DOHH2 (cell line): ENCODE measurements at regions not wholly inside any gene's neighbourhood (a gene's known extent, or its start where the extent isn't known, plus 50 kb on each side); places are given as distances from the start of the nearest gene placed in this dataset.

Source experiments
- EZH2phosphoT487 ChIP-seq: fragments of 200-600 bp; sonication (generic); IDR thresholded peaks from 2 replicates; pipeline ENCODE4 v1.6.1; 2017; ENCODE audit warnings: borderline replicate concordance, mild to moderate bottlenecking, antibody characterized with exemption, low read length, moderate library complexity, mixed read lengths
- TF ChIP-seq, protein P1 (sequence below): fragments of 200-600 bp; sonication (generic); IDR thresholded peaks from one replicate; pipeline ENCODE4 v1.5.1; 2014; ENCODE audit warnings: antibody characterized with exemption, mild to moderate bottlenecking, low read depth, low read length; ENCODE audit not compliant: poor library complexity, severe bottlenecking

DNA sequence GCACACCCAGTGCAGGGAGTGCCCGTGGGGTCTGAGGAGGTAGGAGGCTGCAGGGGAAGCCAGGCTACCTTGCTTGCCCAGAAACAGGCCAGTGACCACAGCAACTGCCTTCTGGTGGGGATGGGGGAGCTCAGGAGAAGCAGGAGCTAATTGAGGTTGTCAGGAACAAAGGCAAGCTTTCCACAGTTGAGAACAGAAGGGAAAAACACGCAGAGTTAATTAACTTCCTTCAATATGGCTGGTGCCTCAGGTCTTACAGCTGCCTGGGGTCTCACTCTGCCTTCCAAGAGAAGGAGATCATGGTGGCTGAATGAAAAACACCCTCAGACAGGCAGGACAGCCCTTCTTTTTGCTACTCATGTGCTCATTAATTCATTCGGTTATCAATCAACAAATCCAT lies 127.9 kb upstream of the SYT13 start:
- TF ChIP-seq, protein P1, sequence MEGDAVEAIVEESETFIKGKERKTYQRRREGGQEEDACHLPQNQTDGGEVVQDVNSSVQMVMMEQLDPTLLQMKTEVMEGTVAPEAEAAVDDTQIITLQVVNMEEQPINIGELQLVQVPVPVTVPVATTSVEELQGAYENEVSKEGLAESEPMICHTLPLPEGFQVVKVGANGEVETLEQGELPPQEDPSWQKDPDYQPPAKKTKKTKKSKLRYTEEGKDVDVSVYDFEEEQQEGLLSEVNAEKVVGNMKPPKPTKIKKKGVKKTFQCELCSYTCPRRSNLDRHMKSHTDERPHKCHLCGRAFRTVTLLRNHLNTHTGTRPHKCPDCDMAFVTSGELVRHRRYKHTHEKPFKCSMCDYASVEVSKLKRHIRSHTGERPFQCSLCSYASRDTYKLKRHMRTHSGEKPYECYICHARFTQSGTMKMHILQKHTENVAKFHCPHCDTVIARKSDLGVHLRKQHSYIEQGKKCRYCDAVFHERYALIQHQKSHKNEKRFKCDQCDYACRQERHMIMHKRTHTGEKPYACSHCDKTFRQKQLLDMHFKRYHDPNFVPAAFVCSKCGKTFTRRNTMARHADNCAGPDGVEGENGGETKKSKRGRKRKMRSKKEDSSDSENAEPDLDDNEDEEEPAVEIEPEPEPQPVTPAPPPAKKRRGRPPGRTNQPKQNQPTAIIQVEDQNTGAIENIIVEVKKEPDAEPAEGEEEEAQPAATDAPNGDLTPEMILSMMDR = no peak
- no peak for TF ChIP-seq EZH2phosphoT487
